GM10266 (cell line): ENCODE measurements at regions not wholly inside any gene's neighbourhood (a gene's known extent, or its start where the extent isn't known, plus 50 kb on each side); places are given as distances from the start of the nearest gene placed in this dataset.

ENCODE experiments used
- DNase-seq: peaks from one replicate; pipeline ENCODE4 v3.0.0; 2012; ENCODE audit errors: extremely low spot score
- TF ChIP-seq, protein P1 (sequence below): IDR thresholded peaks from 2 replicates; pipeline ENCODE4 v1.5.1; 2012; ENCODE audit warnings: mild to moderate bottlenecking, low read depth; ENCODE audit not compliant: control insufficient read depth, insufficient read depth; ENCODE audit errors: missing control alignments

DNA sequence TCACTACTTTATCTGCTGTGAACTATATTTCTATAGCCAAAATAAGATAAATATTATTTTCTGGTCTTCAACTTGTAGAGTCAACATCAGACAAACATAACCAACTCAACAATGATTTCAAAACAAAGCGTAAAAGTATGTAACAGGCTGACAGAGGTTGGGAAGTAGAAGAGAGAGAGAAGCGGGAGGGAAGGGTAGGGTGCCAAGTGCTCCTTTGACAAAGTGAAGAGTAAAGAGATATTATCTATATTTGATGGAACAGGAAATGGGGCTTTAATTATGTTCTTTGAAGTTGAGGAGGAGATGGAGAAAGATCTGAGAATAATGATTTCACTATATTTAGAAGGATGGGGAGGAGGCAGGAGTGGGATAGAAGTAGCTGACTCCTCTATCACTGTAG is 70.1 kb downstream of the DNTTIP2 start:
- no peak for DNase-seq
- TF ChIP-seq, protein P1, sequence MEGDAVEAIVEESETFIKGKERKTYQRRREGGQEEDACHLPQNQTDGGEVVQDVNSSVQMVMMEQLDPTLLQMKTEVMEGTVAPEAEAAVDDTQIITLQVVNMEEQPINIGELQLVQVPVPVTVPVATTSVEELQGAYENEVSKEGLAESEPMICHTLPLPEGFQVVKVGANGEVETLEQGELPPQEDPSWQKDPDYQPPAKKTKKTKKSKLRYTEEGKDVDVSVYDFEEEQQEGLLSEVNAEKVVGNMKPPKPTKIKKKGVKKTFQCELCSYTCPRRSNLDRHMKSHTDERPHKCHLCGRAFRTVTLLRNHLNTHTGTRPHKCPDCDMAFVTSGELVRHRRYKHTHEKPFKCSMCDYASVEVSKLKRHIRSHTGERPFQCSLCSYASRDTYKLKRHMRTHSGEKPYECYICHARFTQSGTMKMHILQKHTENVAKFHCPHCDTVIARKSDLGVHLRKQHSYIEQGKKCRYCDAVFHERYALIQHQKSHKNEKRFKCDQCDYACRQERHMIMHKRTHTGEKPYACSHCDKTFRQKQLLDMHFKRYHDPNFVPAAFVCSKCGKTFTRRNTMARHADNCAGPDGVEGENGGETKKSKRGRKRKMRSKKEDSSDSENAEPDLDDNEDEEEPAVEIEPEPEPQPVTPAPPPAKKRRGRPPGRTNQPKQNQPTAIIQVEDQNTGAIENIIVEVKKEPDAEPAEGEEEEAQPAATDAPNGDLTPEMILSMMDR, result no peak

DNA sequence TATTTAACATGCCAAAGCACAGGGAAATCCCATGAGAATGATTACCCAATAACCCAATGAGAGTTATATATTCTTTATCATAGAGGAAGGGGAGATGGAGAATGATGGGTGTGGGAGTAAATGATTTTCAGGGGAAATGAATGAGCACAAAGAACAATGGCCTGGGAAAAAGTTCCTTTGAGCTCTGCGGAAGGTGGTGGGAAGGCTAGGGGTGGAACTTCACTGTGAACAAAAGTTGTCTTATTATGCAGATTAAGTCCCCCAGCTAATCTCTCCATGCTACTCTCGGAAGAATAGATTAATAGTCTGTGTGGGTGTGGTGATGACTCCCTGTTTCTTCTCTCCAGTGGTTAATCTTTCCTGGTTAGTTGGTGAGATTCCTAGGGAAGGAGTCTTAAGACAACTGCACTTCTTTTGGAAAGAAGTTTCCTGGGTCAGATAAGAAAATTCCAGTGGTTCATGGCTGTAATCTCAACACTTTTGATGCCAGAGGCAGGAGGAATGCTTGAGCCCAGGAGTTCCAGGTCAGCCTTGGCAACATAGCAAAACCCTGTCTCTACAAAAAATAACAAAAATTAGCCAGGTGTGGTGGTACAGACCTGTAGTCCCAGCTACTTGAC is 71.6 kb downstream of the DNTTIP2 start:
- DNase-seq, result no peak
- TF ChIP-seq, protein P1, result no peak

DNA sequence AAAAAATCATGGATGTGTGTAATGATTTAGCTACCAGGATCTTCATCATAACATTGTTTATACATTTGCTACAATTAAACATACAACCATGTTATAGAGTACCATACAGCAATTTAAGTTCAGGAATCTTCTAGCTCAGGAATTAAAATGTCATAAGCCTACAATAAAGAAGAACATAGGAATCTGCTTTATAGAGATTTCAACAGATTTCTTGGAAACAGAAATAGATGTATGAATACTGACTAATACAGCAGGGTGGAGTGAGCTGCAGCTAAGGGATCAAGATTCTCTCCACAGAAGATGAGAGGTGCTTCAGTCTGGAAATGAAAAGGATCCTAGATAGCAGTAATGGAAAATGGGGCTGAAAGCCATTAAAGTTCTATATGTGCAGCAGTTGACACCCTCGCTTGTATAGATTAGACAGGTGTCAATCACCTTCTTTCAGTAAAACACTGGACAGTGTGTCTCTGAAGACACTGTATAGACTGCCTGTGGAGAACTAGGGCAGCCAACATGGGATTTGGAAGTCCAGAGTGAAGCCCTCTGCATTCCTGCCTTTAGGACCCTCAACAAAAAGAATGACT is 73.9 kb downstream of the DNTTIP2 start:
- DNase-seq, result no peak
- TF ChIP-seq, protein P1, result no peak

DNA sequence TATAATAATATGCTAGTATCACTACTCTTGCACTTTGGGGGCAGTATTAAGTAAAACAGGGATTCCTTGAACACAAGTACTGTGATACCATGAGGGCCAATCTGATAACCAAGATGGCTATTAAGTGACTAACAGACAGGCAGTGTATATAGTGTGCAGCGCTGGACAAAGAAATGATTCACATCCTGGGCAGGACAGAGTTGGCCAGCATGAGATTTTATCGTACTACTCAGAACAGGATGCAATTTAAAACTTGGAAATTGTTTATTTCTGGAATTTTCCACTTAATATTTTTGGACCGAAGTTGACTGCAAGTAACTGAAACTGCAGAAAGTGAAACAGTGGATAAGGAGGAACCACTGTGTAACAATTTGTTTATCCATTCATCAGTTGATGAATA is 74.6 kb downstream of the DNTTIP2 start:
- no peak for DNase-seq

DNA sequence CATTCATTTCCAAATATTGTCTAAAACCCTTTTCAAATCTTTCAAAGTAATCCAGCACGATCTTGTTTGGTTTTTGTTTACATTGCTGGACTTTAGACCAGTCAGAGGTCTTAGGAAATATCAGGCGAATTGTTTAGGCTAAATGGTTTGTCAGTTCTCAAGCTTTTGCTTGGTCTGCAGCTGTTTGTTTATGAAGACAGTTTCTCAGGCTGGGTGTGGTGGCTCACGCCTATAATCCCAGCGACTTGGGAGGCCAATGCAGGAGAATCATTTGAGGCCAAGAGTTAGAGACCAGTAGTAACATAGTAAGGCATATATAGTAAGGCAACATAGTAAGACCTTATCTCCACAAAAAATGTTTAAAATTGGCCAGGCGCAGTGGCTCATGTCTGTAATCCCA is 77.5 kb downstream of the DNTTIP2 start:
- DNase-seq, result no peak
- TF ChIP-seq, protein P1, result no peak

More for the DNA sequence above, 74.6 kb downstream of the DNTTIP2 start:
- TF ChIP-seq, protein P1, result no peak

DNA sequence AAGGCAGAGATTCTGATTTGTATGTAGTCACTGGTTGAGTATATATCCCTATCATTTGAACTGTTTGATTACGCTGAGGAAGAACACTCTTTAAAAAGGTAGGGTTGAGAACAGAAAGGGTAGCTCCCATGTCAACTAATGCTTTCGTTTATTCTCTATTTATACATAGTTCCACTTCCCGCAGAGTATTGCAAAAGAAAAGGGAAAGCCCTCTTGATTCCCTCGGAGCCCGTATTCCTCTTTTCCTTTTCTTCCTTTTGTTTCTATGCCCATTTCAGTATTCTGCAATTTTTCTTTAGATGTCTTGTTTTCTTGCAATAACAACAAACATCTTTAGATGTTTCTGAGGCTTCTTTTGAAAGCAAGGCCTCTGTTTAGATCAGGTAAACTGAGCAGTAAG is 78.2 kb downstream of the DNTTIP2 start:
- TF ChIP-seq, protein P1, result no peak
- DNase-seq, result no peak

DNA sequence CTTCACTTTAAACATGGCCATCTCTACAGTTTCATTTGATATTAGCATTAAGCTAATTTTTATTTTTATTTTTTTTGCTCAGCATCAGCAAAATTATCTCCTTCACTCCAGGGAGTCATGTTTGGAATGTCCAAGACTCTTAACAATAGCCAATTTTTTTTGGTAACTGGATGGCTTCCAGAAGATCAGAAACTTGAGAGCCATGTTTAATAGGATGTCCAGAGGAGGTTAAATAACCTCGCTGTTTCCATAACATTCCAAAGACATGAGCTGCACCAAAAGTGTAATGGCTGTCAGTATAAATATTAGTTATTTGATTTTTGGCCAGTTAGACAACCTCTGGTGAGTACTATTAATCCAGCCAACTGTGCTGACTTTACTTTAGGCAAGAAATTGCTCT is 80.7 kb downstream of the DNTTIP2 start:
- DNase-seq, result no peak

More for the DNA sequence above, 80.7 kb downstream of the DNTTIP2 start:
- TF ChIP-seq, protein P1, result no peak
